ENCODE measurements at regions not wholly inside any gene's neighbourhood (a gene's known extent, or its start where the extent isn't known, plus 50 kb on each side); places are given as distances from the start of the nearest gene placed in this dataset.
"Not testable (repeated sequence)": the region's sequence is repeated elsewhere in the genome, so short reads cannot be mapped to it uniquely, and the experiment has no call there.

- DNase-seq: no peak
- H3K27ac ChIP-seq (ENCODE audit: low read length): no peak overlapping the region
- no peaks in the 10 kb centered on the region for H4K20me1 ChIP-seq (ENCODE audit: insufficient read depth, low read depth, low read length)
- H3K27me3 ChIP-seq (ENCODE audit: low read length): no peaks in the 10 kb centered on the region
- no peaks in the 10 kb centered on the region for H3K9me2 ChIP-seq (replicated peaks; ENCODE audit: insufficient read depth, low read length)
- H2AFZ ChIP-seq (ENCODE audit: low read length): no peak overlapping the region
- H3K9ac ChIP-seq (ENCODE audit: low read length): no peak overlapping the region
- H3K79me2 ChIP-seq (ENCODE audit: low read length): no peaks in the 10 kb centered on the region
- H3K36me3 ChIP-seq (ENCODE audit: insufficient read depth, low read length): no peaks in the 10 kb centered on the region
- no peaks in the 10 kb centered on the region for H3K4me1 ChIP-seq (ENCODE audit: low read length)
- no peak overlapping the region for H3K4me3 ChIP-seq (ENCODE audit: low read length)
- no peak overlapping the region for H3K4me2 ChIP-seq (ENCODE audit: low read depth, low read length, poor library complexity, severe bottlenecking)
- H3K9me3 ChIP-seq (ENCODE audit: low read length): no peaks in the 10 kb centered on the region
Observed at GRCh38 chr6:168170841-168171601, 92.0 kb upstream of the FRMD1 start.

GRCh38 chr6:168169624-168170023 lies 90.6 kb upstream of the FRMD1 start:
- Histone ChIP-seq H3K27ac (ENCODE audit: low read length) (no peak overlapping the region), H3K4me1 (ENCODE audit: low read length) (no peaks in the 10 kb centered on the region), H4K20me1 (ENCODE audit: insufficient read depth, low read depth, low read length) (no peaks in the 10 kb centered on the region), H3K9me3 (ENCODE audit: low read length) (no peaks in the 10 kb centered on the region), H3K79me2 (ENCODE audit: low read length) (no peaks in the 10 kb centered on the region), H2AFZ (ENCODE audit: low read length) (no peak overlapping the region), H3K27me3 (ENCODE audit: low read length) (no peaks in the 10 kb centered on the region), H3K4me2 (ENCODE audit: low read depth, low read length, poor library complexity, severe bottlenecking) (no peak overlapping the region), H3K9ac (ENCODE audit: low read length) (no peak overlapping the region), H3K36me3 (ENCODE audit: insufficient read depth, low read length) (no peaks in the 10 kb centered on the region), H3K4me3 (ENCODE audit: low read length) (no peak overlapping the region), H3K9me2 (replicated peaks; ENCODE audit: insufficient read depth, low read length) (no peaks in the 10 kb centered on the region)
- no peak for DNase-seq

- not testable (repeated sequence) for DNase-seq; H3K9me2 ChIP-seq (replicated peaks; ENCODE audit: insufficient read depth, low read length); H3K27ac ChIP-seq (ENCODE audit: low read length); H4K20me1 ChIP-seq (ENCODE audit: insufficient read depth, low read depth, low read length); H3K36me3 ChIP-seq (ENCODE audit: insufficient read depth, low read length); H2AFZ ChIP-seq (ENCODE audit: low read length); H3K79me2 ChIP-seq (ENCODE audit: low read length); H3K4me1 ChIP-seq (ENCODE audit: low read length); H3K4me2 ChIP-seq (ENCODE audit: low read depth, low read length, poor library complexity, severe bottlenecking); H3K27me3 ChIP-seq (ENCODE audit: low read length); H3K4me3 ChIP-seq (ENCODE audit: low read length); H3K9ac ChIP-seq (ENCODE audit: low read length); H3K9me3 ChIP-seq (ENCODE audit: low read length)
Observed at GRCh38 chr6:168168936-168169335, 89.9 kb upstream of the FRMD1 start.

GRCh38 chr6:168168330-168168729 lies 89.3 kb upstream of the FRMD1 start:
- not testable (repeated sequence) for H3K4me1 ChIP-seq (ENCODE audit: low read length); DNase-seq; H3K9me3 ChIP-seq (ENCODE audit: low read length); H3K27ac ChIP-seq (ENCODE audit: low read length); H3K36me3 ChIP-seq (ENCODE audit: insufficient read depth, low read length); H3K4me3 ChIP-seq (ENCODE audit: low read length); H4K20me1 ChIP-seq (ENCODE audit: insufficient read depth, low read depth, low read length); H3K9ac ChIP-seq (ENCODE audit: low read length); H3K27me3 ChIP-seq (ENCODE audit: low read length); H2AFZ ChIP-seq (ENCODE audit: low read length); H3K4me2 ChIP-seq (ENCODE audit: low read depth, low read length, poor library complexity, severe bottlenecking); H3K79me2 ChIP-seq (ENCODE audit: low read length); H3K9me2 ChIP-seq (replicated peaks; ENCODE audit: insufficient read depth, low read length)

GRCh38 chr6:168167431-168168315 lies 88.7 kb upstream of the FRMD1 start:
- H3K9ac ChIP-seq (ENCODE audit: low read length): no peak overlapping the region
- H3K4me3 ChIP-seq (ENCODE audit: low read length): no peak overlapping the region

GRCh38 chr6:168166627-168167026 lies 87.6 kb upstream of the FRMD1 start:
- Histone ChIP-seq H4K20me1 (ENCODE audit: insufficient read depth, low read depth, low read length) (no peaks in the 10 kb centered on the region), H3K9me2 (replicated peaks; ENCODE audit: insufficient read depth, low read length) (no peaks in the 10 kb centered on the region), H3K4me3 (ENCODE audit: low read length) (no peak overlapping the region), H3K9ac (ENCODE audit: low read length) (no peak overlapping the region), H2AFZ (ENCODE audit: low read length) (no peak overlapping the region), H3K4me1 (ENCODE audit: low read length) (no peaks in the 10 kb centered on the region), H3K9me3 (ENCODE audit: low read length) (no peaks in the 10 kb centered on the region), H3K27me3 (ENCODE audit: low read length) (no peaks in the 10 kb centered on the region), H3K27ac (ENCODE audit: low read length) (no peak overlapping the region), H3K4me2 (ENCODE audit: low read depth, low read length, poor library complexity, severe bottlenecking) (no peak overlapping the region), H3K79me2 (ENCODE audit: low read length) (no peaks in the 10 kb centered on the region), H3K36me3 (ENCODE audit: insufficient read depth, low read length) (no peaks in the 10 kb centered on the region)
- no peak for DNase-seq

More at GRCh38 chr6:168167431-168168315, 88.7 kb upstream of the FRMD1 start:
- Histone ChIP-seq H3K36me3 (ENCODE audit: insufficient read depth, low read length) (no peaks in the 10 kb centered on the region), H3K27me3 (ENCODE audit: low read length) (no peaks in the 10 kb centered on the region), H3K4me1 (ENCODE audit: low read length) (no peaks in the 10 kb centered on the region), H4K20me1 (ENCODE audit: insufficient read depth, low read depth, low read length) (no peaks in the 10 kb centered on the region), H3K79me2 (ENCODE audit: low read length) (no peaks in the 10 kb centered on the region), H3K9me3 (ENCODE audit: low read length) (no peaks in the 10 kb centered on the region), H2AFZ (ENCODE audit: low read length) (no peak overlapping the region), H3K27ac (ENCODE audit: low read length) (no peak overlapping the region), H3K4me2 (ENCODE audit: low read depth, low read length, poor library complexity, severe bottlenecking) (no peak overlapping the region), H3K9me2 (replicated peaks; ENCODE audit: insufficient read depth, low read length) (no peaks in the 10 kb centered on the region)
- DNase-seq: no peak

GRCh38 chr6:168165891-168166290 lies 86.9 kb upstream of the FRMD1 start:
- DNase-seq: no peak
- Histone ChIP-seq H3K4me1 (ENCODE audit: low read length) (no peaks in the 10 kb centered on the region), H3K9ac (ENCODE audit: low read length) (no peak overlapping the region), H3K79me2 (ENCODE audit: low read length) (no peaks in the 10 kb centered on the region), H3K4me3 (ENCODE audit: low read length) (no peak overlapping the region), H3K27ac (ENCODE audit: low read length) (no peak overlapping the region), H3K27me3 (ENCODE audit: low read length) (no peaks in the 10 kb centered on the region), H3K4me2 (ENCODE audit: low read depth, low read length, poor library complexity, severe bottlenecking) (no peak overlapping the region), H3K36me3 (ENCODE audit: insufficient read depth, low read length) (no peaks in the 10 kb centered on the region), H2AFZ (ENCODE audit: low read length) (no peak overlapping the region), H4K20me1 (ENCODE audit: insufficient read depth, low read depth, low read length) (no peaks in the 10 kb centered on the region), H3K9me3 (ENCODE audit: low read length) (no peaks in the 10 kb centered on the region), H3K9me2 (replicated peaks; ENCODE audit: insufficient read depth, low read length) (no peaks in the 10 kb centered on the region)

GRCh38 chr6:168165373-168165772 lies 86.4 kb upstream of the FRMD1 start:
- H2AFZ ChIP-seq (ENCODE audit: low read length): no peak overlapping the region
- no peak overlapping the region for H3K4me3 ChIP-seq (ENCODE audit: low read length)
- no peak for DNase-seq
- no peaks in the 10 kb centered on the region for H3K9me2 ChIP-seq (replicated peaks; ENCODE audit: insufficient read depth, low read length)
- H3K27me3 ChIP-seq (ENCODE audit: low read length): no peaks in the 10 kb centered on the region
- no peaks in the 10 kb centered on the region for H3K4me1 ChIP-seq (ENCODE audit: low read length)
- no peak overlapping the region for H3K4me2 ChIP-seq (ENCODE audit: low read depth, low read length, poor library complexity, severe bottlenecking)
- H3K9ac ChIP-seq (ENCODE audit: low read length): no peak overlapping the region
- H3K9me3 ChIP-seq (ENCODE audit: low read length): no peaks in the 10 kb centered on the region
- H4K20me1 ChIP-seq (ENCODE audit: insufficient read depth, low read depth, low read length): no peaks in the 10 kb centered on the region
- no peaks in the 10 kb centered on the region for H3K36me3 ChIP-seq (ENCODE audit: insufficient read depth, low read length)
- no peak overlapping the region for H3K27ac ChIP-seq (ENCODE audit: low read length)
- no peaks in the 10 kb centered on the region for H3K79me2 ChIP-seq (ENCODE audit: low read length)

Data from Karpas-422 (cell line).